NCI-H187 (cell line): ENCODE measurements at regions not wholly inside any gene's neighbourhood (a gene's known extent, or its start where the extent isn't known, plus 50 kb on each side); places are given as distances from the start of the nearest gene placed in this dataset.

Experiments used
- DNase-seq, 2 experiments: peaks; one replicate each; lab custom pipeline; 2025; lab: John Stamatoyannopoulos, UW

DNA sequence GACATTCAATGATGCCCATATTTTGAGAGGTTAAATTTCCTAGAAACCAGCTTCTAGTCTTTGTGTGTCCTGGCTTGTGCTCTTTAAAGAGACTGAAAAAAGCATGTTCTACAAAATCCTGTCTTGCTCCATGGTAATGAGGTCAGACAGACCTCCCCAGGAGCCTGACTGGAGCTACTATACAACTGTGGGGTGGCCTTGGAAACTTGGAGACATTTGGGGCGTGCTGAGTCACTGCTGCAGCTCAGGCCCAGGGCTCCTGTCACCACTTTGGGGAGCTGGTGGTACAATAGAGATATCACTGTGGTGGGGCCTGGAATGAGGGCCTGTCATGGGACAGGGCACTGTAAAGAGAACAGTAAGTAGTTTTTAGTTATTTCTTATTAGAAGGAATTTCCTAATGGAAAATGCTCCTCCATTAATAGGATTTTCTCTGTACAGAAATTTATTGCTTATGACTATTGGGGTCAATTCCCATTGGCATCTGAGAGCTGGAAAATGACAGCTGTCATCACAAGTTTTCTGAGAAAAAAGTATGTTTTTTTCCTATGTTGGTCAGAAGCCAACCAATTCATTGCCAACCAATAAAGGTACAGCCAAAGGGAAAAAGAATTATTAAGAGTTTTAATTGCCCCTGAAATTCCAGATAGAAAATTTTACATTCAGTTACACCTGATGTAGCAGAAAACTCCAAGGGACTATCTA is 207.4 kb upstream of the JADE1 start:
- no peak for DNase-seq

DNA sequence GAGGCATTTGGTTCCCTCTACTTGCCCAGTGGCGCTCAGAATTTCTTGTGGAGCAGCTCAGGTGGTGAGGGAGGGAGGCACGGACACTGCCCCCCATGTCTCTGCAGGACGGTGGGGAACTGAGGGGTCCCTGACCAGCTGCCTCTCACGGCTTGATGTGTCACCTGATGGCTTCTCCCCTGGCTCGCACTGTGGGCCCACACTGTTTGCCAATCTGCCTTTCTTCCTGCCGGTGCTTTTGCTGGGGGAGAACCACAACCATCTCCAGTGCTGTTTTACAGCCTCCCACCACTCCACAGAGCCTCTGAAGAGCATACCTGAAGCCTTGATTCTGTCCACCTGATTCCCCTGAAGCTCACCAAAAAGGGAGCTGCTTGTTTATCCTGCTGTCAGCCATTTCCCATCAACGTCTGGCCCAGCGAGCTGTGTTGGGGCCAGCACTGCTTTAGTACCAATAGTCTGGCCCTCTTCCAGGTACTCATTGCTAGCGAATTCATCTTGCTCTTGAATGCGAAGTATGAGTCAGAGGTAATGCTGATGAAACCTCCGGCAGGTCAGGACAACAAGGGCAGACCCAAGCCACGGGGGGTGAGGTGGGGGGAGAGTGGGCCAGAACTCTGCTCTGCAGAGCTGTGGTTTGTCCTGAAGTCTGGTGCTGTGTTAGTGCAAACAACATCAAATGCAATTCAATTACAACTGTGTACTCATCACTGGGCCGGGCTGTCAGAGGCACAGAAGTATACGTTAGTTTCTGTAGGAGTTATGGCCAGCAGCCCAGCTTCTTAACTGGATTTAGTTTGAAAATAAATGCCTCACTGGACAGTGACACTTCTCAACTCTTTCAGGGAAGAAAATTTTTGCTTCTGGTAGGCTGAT is 208.3 kb upstream of the JADE1 start:
- DNase-seq = peak; percentile 17 to 18

- DNase-seq = no peak
These were observed 209.1 kb upstream of the JADE1 start for GRCh38 chr4:128600410-128600809.

GRCh38 chr4:128597500-128597899 is 212.0 kb upstream of the JADE1 start:
- DNase-seq = no peak

DNA sequence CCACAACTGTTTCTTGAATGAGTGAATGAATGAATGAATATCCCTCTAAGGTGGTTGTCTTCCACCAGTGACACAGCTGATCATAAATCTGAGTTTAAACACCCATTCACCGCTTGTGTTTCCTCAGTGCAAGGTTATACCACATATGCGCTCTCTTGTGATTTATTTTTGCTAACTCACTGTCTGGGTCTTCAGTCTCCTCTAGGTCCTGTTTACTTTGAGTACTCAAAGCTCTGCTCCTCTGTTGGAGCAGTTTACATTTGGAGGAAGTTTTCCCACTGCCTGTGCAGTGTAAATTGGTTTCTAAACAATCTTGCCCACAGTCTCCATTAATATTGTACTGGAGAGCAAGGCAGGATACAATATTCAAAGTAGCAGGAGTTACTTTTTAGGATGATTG is 212.6 kb upstream of the JADE1 start:
- no peak for DNase-seq

GRCh38 chr4:128596115-128596514 is 213.4 kb upstream of the JADE1 start:
- no peak for DNase-seq

DNA sequence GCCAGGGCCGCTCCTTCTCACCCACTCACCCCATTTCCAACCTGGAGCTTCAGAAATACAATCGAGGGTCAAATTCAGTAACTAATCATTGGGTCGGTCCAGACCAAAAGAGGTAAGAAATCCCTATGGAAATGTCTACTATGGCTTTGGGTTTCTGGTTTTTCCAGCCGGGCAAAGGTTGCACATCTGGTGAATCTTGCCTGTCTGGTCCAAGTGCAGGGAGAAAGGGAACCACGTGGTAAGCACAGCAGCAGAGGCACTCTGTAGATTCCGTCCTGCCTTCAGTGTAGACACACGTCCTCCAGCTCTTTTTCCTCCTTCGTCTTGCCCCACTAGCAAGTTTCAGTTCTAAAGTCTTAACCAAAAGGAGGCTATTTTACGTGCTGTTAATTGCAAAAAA is 218.0 kb upstream of the JADE1 start:
- DNase-seq = no peak

DNA sequence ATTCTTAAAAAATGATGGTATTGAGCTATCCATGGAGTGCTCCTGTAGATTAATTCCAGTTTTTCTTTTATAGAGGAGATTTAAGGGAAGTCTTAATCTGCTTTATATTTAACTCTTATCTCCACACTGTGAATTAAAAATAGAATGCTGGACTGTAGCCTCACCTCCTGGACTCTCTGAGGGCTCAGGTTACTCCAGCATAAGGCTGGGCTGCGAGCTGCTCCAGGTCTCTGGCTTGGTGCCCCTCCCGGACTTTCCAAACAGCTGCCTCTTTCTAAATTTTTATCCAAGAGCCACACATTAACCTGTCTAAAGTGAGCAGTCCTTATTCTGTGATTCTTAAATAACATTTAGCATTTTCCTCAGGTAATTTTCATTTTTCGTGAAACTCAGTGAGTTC is 218.7 kb upstream of the JADE1 start:
- DNase-seq = no peak

- no peak for DNase-seq
These were observed 219.3 kb upstream of the JADE1 start for GRCh38 chr4:128590034-128590740.

DNA sequence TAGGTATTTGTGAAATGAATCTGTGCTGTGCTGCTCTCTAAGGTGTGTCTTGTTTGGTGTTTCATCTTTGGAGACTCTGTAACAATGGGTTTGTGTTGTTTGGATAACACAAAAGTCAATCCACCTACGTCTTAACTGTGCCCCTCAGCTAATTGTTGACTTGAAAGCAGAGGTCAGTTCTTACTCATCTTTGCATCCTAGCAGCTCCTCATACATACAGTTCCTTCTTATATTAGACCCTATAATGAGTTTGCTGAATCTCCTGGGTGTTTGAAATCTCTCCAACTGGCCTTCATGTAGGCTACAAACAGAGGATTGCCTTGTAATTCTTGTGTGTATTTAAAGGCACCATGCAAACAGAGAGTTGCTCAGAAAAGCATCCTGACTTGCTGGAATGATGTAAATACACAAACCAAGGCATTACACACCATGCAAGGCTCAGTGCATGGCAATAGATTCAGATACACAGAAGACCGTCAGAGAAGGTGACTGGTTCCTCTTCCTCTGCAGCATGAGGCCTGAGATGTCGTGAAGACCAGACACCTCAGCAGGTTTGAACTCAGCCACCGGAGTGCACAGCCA is 220.0 kb upstream of the JADE1 start:
- no peak for DNase-seq

DNA sequence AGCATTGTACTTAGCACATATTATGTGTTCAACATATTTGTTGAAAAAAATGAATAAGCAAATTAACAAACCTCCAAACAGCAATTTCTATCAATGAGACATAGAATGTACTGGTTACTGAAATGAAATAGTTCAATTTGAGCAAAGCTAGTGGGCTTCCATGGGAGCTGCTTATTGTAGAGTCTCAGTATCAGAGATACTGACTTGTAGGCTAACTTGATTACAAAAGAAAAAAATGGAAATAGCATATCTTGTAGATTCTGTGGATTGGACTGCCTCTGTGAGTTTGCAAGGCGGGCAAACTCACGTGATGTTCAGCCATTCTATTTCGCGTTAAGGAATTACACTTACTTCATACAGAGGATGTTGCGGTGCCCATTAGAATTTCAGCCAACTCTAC is 222.1 kb upstream of the JADE1 start:
- DNase-seq = no peak

DNA sequence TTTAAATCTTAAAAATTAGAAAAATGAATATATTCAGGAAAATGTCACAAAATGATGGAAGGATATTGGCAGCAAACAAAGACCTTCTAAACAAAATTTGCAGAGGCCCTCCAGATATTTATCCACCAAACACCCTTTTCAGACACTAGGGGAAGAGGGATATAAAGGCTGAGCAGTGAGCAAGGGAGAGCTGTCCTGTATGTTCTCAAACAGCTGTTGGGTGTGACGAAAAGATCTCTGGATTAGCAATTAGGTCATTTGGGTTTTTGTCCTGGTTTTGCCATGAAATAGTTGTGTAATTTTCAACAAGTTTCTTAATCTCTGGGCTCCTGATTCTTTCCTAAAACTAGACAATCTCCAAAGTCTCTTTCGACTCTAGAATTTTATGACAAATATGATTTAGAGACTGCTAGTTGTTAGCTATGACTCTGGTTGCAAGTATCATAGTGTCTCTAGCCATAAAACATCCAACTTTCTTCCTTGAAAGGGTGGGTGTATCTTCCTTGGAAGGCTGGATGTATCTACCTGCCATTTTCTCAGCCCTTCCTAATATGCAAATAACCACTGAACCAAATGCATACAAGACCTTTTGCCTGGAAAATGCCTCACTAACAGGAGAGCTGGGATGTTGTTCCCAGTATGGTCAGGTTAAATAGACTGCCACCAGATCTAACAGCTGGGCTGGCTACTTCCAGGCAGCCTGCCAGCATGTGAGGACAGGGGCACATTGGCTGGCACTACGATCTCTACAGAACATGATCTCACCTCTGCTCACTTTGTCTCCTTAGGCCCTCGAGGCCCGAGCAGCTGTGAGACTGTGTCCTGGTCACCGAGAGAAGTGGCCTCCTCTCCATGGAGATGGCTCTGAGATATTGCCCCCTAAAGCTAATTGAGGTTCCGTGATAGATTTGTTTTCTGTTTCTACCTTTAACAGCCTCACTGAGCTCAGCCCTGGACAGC is 225.5 kb upstream of the JADE1 start:
- no peak for DNase-seq

DNA sequence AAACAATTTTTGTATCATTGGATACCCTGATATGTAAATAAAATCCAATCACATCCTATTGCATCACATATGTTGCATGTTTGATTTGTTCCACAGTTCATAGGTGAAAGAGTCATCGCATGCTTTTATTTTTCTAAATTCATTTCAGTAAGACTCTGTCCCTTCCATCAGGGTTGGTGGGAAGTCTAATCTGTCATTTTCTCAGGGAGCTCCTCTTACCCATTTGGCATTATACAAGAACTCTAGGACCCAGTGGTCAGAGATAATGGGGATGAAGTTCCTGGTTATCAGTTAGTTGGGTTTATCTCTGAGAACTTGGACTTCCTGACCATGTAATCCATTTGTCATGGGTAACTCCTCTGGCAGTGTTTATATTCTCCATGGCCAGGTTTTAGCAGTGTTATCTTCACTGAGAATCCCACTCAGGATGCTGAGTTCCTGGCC is 227.1 kb upstream of the JADE1 start:
- no peak for DNase-seq

DNA sequence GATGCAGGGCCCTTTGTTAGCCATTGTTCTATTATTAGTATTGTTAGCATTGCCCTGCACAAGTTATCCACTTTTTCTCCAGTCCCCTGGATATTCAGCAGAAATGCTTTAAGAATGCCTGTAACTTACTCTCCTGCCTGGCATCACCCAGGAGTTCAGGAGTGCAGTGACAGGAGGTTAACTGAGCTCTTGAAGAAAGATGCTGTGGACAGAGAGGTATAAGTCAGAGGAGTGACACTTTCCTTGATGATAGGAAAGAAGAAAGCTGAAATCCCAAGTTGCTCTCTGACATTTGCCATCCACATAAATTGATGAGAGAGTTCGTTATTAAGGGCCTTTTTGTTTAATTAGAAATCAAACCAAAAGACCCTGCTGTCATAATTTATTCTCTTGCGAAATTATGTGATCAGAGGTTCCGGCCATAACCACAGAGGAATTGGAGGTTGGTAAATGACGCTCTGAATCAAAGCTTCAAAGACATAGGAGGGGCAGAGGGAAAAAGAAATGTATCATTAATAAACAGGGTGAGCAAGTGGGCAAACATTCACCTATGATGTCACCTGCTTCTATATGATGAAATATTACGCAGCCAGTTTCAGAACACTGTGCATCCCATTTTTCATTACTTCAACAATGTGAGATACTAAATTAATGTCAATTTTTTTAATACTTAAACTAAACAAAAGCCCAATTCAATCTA is 230.2 kb upstream of the JADE1 start:
- DNase-seq = no peak

DNA sequence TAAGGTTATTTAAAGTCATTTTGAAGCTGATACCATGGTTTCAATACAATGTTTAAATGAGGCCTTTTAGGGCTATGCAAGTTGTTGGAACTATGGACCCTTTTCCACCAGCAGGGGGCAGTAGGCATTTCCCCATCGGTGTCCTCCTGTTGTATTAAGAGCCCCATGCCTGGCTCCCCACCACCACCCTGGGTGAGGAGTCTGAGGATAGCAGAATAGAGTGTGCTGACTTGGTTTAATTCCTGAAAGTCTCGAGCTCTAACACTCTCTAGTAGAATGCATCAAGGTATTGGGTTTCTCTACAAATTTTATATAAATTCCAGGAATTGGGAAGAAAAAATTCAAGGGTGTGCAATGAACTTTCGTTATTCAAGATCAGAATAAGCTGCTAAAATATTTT is 234.8 kb upstream of the JADE1 start:
- peak in 1 of 2 experiments; percentile 36 for DNase-seq

DNA sequence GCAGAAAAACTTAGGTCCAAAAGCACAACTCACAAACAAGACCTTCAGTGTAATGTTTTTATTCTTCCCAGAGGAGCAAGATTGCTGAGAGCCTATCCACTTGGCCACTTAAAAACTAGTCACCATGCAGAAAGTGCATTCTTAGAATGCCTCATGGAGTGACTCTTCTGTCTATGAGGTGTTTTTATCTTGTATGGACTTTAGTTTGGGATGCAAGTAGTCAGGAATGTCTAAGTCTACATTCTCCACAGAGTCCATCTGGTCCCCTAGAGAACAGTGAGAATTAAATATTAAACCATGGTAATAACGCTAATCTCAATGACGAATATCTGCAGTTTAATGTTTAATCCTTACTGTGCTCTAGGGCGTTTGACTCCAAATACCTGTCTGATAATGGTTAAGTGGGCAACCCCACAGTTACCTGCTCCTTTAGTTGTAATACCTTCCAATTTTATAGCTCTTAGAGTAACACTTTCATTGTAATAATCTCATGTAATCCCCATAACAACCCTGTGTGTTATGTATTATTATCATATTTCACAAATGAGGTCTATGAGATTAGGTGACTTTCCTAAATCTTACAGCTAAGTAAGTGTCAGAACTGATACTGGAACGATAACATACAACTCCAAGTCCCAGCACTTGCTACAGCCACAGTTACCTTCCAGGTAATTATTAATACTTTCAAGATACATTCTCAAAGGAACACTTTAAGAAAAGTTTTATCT is 235.6 kb upstream of the JADE1 start:
- no peak for DNase-seq

DNA sequence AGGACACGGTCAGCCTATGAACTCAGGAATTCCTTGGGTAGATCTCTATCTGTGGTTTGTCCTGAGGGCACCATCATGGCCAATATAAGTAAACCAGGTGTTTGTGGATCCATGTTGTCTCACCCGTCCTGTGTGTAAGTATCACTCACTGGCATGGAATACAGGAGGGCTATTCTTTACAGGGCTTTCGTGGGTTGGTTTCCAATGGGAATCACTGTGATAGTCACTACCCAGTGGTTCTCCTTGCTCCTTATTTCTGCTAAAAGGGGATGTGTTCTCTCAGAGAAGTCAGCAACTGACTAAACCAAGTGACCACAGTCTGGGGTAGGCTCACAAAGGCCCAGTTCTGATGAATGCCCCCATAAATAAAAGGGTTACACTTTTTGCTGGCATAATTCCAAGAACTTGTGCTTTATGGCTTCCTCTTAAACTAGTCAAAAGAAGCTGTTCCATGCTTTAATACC is 236.7 kb upstream of the JADE1 start:
- no peak for DNase-seq

GRCh38 chr4:128571747-128572146 is 237.8 kb upstream of the JADE1 start:
- no peak for DNase-seq

DNA sequence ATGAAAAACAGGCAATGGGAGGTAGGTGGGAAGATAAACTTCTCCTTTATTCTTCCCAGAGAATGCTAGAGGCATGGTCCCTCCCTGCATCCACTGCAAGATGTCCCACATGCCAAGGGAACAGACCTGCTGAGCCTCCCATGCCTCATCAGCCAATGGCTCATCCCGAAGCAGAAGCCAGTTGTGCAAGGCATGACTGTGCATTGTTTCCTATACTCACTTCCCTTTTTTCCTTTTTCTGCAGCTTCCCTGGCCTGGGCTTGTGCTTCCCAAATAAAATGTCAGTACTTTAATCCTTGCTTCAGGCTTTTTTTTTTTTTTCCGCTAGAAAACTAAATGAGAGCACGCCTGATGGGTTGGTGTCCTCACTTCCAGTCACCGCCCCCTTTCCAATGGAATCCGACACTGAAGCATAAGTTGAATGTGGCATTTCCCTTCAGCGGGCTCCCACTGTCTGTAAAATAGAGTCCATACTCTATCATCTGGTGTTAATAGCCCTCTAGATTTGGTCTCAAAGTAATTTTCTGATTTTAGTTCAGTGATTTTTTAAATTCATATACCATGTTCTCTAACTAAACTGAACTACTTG is 239.0 kb upstream of the JADE1 start:
- DNase-seq = no peak
